Erythroblast (primary cell): ENCODE measurements at regions not wholly inside any gene's neighbourhood (a gene's known extent, or its start where the extent isn't known, plus 50 kb on each side); places are given as distances from the start of the nearest gene placed in this dataset.

Experiments
- GATA1 ChIP-seq: IDR thresholded peaks from 2 replicates; pipeline ENCODE4 v1.6.1; 2011; ENCODE audit warnings: low read depth, mild to moderate bottlenecking, control low read depth, low read length, moderate library complexity
- POLR2A ChIP-seq: IDR thresholded peaks from 2 replicates; pipeline ENCODE4 v1.6.1; 2011; ENCODE audit warnings: mild to moderate bottlenecking, low read length

- no peak for TF ChIP-seq POLR2A
- no peak for TF ChIP-seq GATA1
Measured at GRCh38 chr2:226477221-226478108, 322.2 kb downstream of the IRS1 start.
